K562 (cell line): ENCODE measurements at regions not wholly inside any gene's neighbourhood (a gene's known extent, or its start where the extent isn't known, plus 50 kb on each side); places are given as distances from the start of the nearest gene placed in this dataset.

Experiments
- CCAR2 ChIP-seq: fragments of 200-400 bp; formaldehyde crosslinking; IDR thresholded peaks from 2 replicates; pipeline ENCODE4 v1.6.1; 2017; ENCODE audit warnings: mild to moderate bottlenecking, low read depth, low read length
- CREM ChIP-seq: IDR thresholded peaks from 2 replicates; pipeline ENCODE4 v1.6.1; 2014; ENCODE audit warnings: antibody characterized with exemption, low read depth
- FOXA3 ChIP-seq, 2 experiments: fragments of 450-650 bp in 1 of 2; sonication (generic) in 1 of 2; formaldehyde crosslinking; IDR thresholded peaks in 1 of 2; conservative IDR thresholded peaks in 1 of 2; 2 replicates each; pipeline versions ENCODE4 v1.4.0 to v1.8.0; 2020 to 2022; ENCODE audit warnings: mild to moderate bottlenecking in 2 of 2, missing genetic modification reagents in 1 of 2
- MCM5 ChIP-seq: fragments of 450-650 bp; IDR thresholded peaks from 2 replicates; pipeline ENCODE4 v1.6.1; 2016; ENCODE audit warnings: low read depth
- NCOA2 ChIP-seq, 2 experiments: fragments of 450-650 bp; IDR thresholded peaks; 2 replicates each; pipeline ENCODE4 v1.6.1; 2018; ENCODE audit warnings: mild to moderate bottlenecking in 2 of 2, moderate library complexity in 1 of 2; ENCODE audit not compliant: partially characterized antibody in 2 of 2
- PHF8 ChIP-seq: fragments of 200-600 bp; sonication (generic); IDR thresholded peaks from 2 replicates; pipeline ENCODE4 v1.6.1; 2012; ENCODE audit warnings: mixed run types, mild to moderate bottlenecking, inconsistent platforms, low read length, moderate library complexity, borderline replicate concordance
- ZKSCAN8 ChIP-seq: fragments of 200-800 bp; sonication (Bioruptor generic); IDR thresholded peaks from 2 replicates; pipeline ENCODE4 v1.6.1; 2016; ENCODE audit warnings: missing genetic modification characterization, missing compliant biosample characterization
- ZNF165 ChIP-seq: fragments of 250-450 bp; sonication (Bioruptor Pico); IDR thresholded peaks from 2 replicates; pipeline ENCODE4 v1.4.0; 2020; ENCODE audit warnings: borderline replicate concordance
- ZNF316 ChIP-seq: fragments of 450-650 bp; IDR thresholded peaks from 2 replicates; pipeline ENCODE4 v1.6.1; 2016
- ZNF551 ChIP-seq: fragments of 250-450 bp; sonication (Bioruptor Pico); IDR thresholded peaks from 2 replicates; pipeline ENCODE4 v1.5.0; 2021; ENCODE audit warnings: mild to moderate bottlenecking, moderate library complexity
- ZNF668 ChIP-seq: fragments of 250-450 bp; sonication (Bioruptor Pico); IDR thresholded peaks from 2 replicates; pipeline ENCODE4 v1.8.0; 2022; ENCODE audit warnings: mild to moderate bottlenecking, inconsistent platforms
- TF ChIP-seq, protein P1 (sequence below): fragments of 250-450 bp; sonication (Bioruptor Pico); IDR thresholded peaks from 2 replicates; pipeline ENCODE4 v1.5.1; 2021; ENCODE audit warnings: mild to moderate bottlenecking
- TF ChIP-seq, protein P2 (sequence below): sonication (generic); formaldehyde crosslinking; IDR thresholded peaks from 2 replicates; pipeline ENCODE4 v1.8.1; 2023; ENCODE audit warnings: mild to moderate bottlenecking, missing genetic modification reagents
- TF ChIP-seq, protein P3 (sequence below): sonication (generic); formaldehyde crosslinking; IDR thresholded peaks from 2 replicates; pipeline ENCODE4 v1.8.0; 2022; ENCODE audit warnings: mild to moderate bottlenecking, missing genetic modification reagents
- TF ChIP-seq, protein P4 (sequence below), 2 experiments: fragments of 450-650 bp; IDR thresholded peaks; 2 replicates each; pipeline ENCODE4 v1.6.1; 2018; ENCODE audit warnings: mild to moderate bottlenecking in 2 of 2, low read depth in 1 of 2; ENCODE audit not compliant: partially characterized antibody in 2 of 2
- TF ChIP-seq, protein P5 (sequence below): fragments of 250-450 bp; sonication (Bioruptor Pico); IDR thresholded peaks from 2 replicates; pipeline ENCODE4 v1.8.0; 2021; ENCODE audit warnings: borderline replicate concordance, mild to moderate bottlenecking, moderate library complexity; ENCODE audit not compliant: poor library complexity, severe bottlenecking

DNA sequence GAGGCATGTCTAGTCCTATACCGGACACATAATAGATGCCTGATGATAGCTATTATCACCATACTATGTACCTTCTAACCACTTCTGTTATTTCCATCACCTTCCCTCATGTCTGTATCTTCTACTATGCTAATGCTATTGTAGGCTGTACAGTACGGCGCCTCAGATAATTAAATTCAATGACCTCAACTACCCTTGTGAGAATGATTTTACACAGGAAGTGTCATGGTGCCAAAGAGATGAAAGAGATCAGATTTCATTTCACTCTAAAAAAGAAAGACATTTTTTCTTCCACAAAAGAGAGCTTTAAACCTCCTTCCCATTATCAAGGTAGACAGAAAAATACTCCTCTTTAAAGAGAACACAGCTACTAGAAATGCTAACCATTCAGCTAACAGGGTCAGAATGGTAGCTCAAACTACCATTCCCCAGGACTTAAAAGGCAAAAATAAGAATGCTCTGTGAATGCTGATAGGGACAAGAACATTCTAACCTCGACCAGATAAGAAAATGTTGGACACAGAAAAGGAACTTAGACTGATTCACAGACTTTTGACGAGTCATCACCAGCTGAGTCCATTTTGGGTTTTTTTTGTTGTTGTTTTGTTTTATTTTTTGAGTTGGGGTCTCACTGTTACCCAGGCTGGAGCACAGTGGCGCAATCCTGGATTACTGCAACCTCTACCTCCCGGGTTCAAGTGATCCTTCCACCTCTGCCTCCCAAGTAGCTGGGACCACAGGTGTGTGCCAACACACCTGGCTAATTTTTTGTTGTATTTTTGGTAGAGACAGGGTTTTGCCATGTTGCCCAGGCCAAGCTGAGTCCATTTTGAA lies 99.2 kb upstream of the RAPGEF2 start (continued):
- no peak for TF ChIP-seq ZKSCAN8 (CRISPR knock-in tag)
- TF ChIP-seq MCM5: no peak
- TF ChIP-seq, protein P1, sequence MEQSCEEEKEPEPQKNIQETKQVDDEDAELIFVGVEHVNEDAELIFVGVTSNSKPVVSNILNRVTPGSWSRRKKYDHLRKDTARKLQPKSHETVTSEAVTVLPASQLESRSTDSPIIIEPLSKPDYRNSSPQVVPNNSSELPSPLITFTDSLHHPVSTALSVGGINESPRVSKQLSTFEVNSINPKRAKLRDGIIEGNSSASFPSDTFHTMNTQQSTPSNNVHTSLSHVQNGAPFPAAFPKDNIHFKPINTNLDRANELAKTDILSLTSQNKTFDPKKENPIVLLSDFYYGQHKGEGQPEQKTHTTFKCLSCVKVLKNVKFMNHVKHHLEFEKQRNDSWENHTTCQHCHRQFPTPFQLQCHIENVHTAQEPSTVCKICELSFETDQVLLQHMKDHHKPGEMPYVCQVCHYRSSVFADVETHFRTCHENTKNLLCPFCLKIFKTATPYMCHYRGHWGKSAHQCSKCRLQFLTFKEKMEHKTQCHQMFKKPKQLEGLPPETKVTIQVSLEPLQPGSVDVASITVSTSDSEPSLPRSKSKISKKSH (CRISPR knock-in tag): no peak
- TF ChIP-seq, protein P2, sequence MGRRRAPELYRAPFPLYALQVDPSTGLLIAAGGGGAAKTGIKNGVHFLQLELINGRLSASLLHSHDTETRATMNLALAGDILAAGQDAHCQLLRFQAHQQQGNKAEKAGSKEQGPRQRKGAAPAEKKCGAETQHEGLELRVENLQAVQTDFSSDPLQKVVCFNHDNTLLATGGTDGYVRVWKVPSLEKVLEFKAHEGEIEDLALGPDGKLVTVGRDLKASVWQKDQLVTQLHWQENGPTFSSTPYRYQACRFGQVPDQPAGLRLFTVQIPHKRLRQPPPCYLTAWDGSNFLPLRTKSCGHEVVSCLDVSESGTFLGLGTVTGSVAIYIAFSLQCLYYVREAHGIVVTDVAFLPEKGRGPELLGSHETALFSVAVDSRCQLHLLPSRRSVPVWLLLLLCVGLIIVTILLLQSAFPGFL (CRISPR knock-in tag): no peak
- TF ChIP-seq NCOA2 (IDR thresholded peaks at IDR 0.05; ENCODE audit: partially characterized antibody in 2 of 2): peak in 1 of 2 experiments; percentile 50
- no peak for TF ChIP-seq FOXA3 (CRISPR knock-in tag; conservative IDR thresholded peaks at IDR 0.05 in 1 of 2, IDR thresholded peaks at IDR 0.05 in 1 of 2)
- TF ChIP-seq ZNF165 (CRISPR knock-in tag): no peak
- TF ChIP-seq, protein P3, sequence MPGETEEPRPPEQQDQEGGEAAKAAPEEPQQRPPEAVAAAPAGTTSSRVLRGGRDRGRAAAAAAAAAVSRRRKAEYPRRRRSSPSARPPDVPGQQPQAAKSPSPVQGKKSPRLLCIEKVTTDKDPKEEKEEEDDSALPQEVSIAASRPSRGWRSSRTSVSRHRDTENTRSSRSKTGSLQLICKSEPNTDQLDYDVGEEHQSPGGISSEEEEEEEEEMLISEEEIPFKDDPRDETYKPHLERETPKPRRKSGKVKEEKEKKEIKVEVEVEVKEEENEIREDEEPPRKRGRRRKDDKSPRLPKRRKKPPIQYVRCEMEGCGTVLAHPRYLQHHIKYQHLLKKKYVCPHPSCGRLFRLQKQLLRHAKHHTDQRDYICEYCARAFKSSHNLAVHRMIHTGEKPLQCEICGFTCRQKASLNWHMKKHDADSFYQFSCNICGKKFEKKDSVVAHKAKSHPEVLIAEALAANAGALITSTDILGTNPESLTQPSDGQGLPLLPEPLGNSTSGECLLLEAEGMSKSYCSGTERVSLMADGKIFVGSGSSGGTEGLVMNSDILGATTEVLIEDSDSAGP: no peak
- TF ChIP-seq ZNF551 (CRISPR knock-in tag): no peak
- TF ChIP-seq ZNF668 (CRISPR knock-in tag): no peak
- TF ChIP-seq CREM: 0 out of 2 replicates have a peak, but pooled peaks have one; percentile 1
- TF ChIP-seq, protein P4, sequence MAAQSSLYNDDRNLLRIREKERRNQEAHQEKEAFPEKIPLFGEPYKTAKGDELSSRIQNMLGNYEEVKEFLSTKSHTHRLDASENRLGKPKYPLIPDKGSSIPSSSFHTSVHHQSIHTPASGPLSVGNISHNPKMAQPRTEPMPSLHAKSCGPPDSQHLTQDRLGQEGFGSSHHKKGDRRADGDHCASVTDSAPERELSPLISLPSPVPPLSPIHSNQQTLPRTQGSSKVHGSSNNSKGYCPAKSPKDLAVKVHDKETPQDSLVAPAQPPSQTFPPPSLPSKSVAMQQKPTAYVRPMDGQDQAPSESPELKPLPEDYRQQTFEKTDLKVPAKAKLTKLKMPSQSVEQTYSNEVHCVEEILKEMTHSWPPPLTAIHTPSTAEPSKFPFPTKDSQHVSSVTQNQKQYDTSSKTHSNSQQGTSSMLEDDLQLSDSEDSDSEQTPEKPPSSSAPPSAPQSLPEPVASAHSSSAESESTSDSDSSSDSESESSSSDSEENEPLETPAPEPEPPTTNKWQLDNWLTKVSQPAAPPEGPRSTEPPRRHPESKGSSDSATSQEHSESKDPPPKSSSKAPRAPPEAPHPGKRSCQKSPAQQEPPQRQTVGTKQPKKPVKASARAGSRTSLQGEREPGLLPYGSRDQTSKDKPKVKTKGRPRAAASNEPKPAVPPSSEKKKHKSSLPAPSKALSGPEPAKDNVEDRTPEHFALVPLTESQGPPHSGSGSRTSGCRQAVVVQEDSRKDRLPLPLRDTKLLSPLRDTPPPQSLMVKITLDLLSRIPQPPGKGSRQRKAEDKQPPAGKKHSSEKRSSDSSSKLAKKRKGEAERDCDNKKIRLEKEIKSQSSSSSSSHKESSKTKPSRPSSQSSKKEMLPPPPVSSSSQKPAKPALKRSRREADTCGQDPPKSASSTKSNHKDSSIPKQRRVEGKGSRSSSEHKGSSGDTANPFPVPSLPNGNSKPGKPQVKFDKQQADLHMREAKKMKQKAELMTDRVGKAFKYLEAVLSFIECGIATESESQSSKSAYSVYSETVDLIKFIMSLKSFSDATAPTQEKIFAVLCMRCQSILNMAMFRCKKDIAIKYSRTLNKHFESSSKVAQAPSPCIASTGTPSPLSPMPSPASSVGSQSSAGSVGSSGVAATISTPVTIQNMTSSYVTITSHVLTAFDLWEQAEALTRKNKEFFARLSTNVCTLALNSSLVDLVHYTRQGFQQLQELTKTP (IDR thresholded peaks at IDR 0.05; ENCODE audit: low read depth in 1 of 2, partially characterized antibody in 2 of 2): peak in 1 of 2 experiments; percentile 30
- TF ChIP-seq ZNF316: peak; percentile 93
- TF ChIP-seq CCAR2: no peak
- TF ChIP-seq PHF8: peak; percentile 22; the same call in 1 of the 2 replicates
- TF ChIP-seq, protein P5, sequence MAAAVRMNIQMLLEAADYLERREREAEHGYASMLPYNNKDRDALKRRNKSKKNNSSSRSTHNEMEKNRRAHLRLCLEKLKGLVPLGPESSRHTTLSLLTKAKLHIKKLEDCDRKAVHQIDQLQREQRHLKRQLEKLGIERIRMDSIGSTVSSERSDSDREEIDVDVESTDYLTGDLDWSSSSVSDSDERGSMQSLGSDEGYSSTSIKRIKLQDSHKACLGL (CRISPR knock-in tag): no peak
